OCI-LY3 (cell line): ENCODE measurements at regions not wholly inside any gene's neighbourhood (a gene's known extent, or its start where the extent isn't known, plus 50 kb on each side); places are given as distances from the start of the nearest gene placed in this dataset.

ENCODE experiments used
- EZH2phosphoT487 ChIP-seq: fragments of 200-600 bp; shearing (Covaris generic); IDR thresholded peaks from 2 replicates; pipeline ENCODE4 v1.6.1; 2018; ENCODE audit warnings: antibody characterized with exemption, mixed run types, low read depth
- TF ChIP-seq, protein P1 (sequence below): fragments of 200-600, 300-600 bp; sonication (generic); IDR thresholded peaks from 2 replicates; pipeline ENCODE4 v1.5.1; 2014; ENCODE audit warnings: antibody characterized with exemption, low read length, low read depth

DNA sequence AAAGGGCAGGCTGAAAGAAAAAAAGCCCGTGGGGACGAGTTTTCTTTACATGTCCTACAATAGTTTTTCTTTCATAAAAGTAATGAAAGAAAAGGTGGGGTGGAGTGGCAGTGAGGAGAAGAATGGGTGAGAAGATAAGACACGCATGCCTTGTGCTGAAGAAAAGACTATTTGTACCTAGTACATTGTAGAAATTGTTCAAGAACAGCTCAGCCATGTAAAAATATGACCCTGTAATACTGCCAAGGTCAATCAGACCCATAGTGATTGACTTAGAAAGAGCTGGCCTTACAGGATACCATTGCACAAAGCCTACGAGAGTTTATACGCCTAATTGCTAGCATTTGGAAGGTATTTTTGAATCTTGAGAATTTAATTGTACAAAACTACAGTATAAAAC is 126.0 kb upstream of the NRIP1 start:
- TF ChIP-seq, protein P1, sequence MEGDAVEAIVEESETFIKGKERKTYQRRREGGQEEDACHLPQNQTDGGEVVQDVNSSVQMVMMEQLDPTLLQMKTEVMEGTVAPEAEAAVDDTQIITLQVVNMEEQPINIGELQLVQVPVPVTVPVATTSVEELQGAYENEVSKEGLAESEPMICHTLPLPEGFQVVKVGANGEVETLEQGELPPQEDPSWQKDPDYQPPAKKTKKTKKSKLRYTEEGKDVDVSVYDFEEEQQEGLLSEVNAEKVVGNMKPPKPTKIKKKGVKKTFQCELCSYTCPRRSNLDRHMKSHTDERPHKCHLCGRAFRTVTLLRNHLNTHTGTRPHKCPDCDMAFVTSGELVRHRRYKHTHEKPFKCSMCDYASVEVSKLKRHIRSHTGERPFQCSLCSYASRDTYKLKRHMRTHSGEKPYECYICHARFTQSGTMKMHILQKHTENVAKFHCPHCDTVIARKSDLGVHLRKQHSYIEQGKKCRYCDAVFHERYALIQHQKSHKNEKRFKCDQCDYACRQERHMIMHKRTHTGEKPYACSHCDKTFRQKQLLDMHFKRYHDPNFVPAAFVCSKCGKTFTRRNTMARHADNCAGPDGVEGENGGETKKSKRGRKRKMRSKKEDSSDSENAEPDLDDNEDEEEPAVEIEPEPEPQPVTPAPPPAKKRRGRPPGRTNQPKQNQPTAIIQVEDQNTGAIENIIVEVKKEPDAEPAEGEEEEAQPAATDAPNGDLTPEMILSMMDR, result no peak
- TF ChIP-seq EZH2phosphoT487, result no peak
